ENCODE measurements at regions not wholly inside any gene's neighbourhood (a gene's known extent, or its start where the extent isn't known, plus 50 kb on each side); places are given as distances from the start of the nearest gene placed in this dataset.

- no peak for TF ChIP-seq CTCF (IDR thresholded peaks at IDR 0.05; ENCODE audit: insufficient read depth, low read length, poor library complexity, severe bottlenecking)
- TF ChIP-seq EZH2phosphoT487 (conservative IDR thresholded peaks at IDR 0.05; ENCODE audit: low read length): no peak
Observed at GRCh38 chrX:51144828-51145442, 187.7 kb upstream of the NUDT10 start.

Measured in SU-DHL-6 (cell line).